Esophagus squamous epithelium (tissue), 4 donors: ENCODE measurements at regions not wholly inside any gene's neighbourhood (a gene's known extent, or its start where the extent isn't known, plus 50 kb on each side); places are given as distances from the start of the nearest gene placed in this dataset.

Experiments
- POLR2A ChIP-seq, 4 donors: fragments of 450-650 bp; IDR thresholded peaks; one replicate each; pipeline ENCODE4 v1.6.1; 2017; ENCODE audit warnings: antibody characterized with exemption in 4 of 4, mild to moderate bottlenecking in 4 of 4, moderate library complexity in 3 of 4
- TF ChIP-seq, protein P1 (sequence below), 6 experiments: fragments of 450-650 bp in 4 of 6; fragments of 200-600 bp in 2 of 6; sonication (generic) in 2 of 6; IDR thresholded peaks; one replicate each; pipeline ENCODE4 v1.5.1; 2016 to 2019; ENCODE audit warnings: antibody characterized with exemption in 6 of 6, mild to moderate bottlenecking in 4 of 6, moderate library complexity in 4 of 6

DNA sequence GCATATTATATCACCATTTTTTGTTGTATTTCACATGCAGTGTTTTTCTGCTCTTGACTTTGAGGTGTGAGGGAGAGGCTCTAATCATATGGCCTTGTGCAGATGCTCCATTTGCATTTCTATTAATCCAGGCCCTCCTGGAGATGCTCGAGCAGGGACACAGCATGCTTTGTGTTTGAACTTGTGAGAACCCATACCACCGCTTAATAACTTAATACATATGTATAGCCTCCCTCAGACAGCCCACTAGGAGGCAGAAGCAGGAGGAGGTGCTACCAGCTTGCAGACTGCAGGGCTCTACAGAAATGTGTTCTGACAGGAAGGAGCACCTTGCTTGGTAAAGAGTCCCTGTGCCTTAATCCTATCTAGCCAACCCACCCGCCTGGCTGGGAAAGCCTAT lies 155.2 kb downstream of the BARHL2 start:
- TF ChIP-seq, protein P1, sequence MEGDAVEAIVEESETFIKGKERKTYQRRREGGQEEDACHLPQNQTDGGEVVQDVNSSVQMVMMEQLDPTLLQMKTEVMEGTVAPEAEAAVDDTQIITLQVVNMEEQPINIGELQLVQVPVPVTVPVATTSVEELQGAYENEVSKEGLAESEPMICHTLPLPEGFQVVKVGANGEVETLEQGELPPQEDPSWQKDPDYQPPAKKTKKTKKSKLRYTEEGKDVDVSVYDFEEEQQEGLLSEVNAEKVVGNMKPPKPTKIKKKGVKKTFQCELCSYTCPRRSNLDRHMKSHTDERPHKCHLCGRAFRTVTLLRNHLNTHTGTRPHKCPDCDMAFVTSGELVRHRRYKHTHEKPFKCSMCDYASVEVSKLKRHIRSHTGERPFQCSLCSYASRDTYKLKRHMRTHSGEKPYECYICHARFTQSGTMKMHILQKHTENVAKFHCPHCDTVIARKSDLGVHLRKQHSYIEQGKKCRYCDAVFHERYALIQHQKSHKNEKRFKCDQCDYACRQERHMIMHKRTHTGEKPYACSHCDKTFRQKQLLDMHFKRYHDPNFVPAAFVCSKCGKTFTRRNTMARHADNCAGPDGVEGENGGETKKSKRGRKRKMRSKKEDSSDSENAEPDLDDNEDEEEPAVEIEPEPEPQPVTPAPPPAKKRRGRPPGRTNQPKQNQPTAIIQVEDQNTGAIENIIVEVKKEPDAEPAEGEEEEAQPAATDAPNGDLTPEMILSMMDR (IDR thresholded peaks at IDR 0.05): no peak
- TF ChIP-seq POLR2A (IDR thresholded peaks at IDR 0.05): no peak
